ENCODE measurements at regions not wholly inside any gene's neighbourhood (a gene's known extent, or its start where the extent isn't known, plus 50 kb on each side); places are given as distances from the start of the nearest gene placed in this dataset.

GRCh38 chr3:194738254-194739093, 52.8 kb downstream of the FAM43A start:
- FAIRE-seq (no peak), DNase-seq (ENCODE audit: low spot score) (peak; percentile 47)

GRCh38 chr3:194739498-194740284, 54.0 kb downstream of the FAM43A start:
- no peak for FAIRE-seq
- peak; percentile 30 for DNase-seq (ENCODE audit: low spot score)

GRCh38 chr3:194740859-194741491, 55.3 kb downstream of the FAM43A start:
- DNase-seq (ENCODE audit: low spot score), result peak; percentile 95
- FAIRE-seq, result peak; percentile 79

GRCh38 chr3:194741916-194742315, 56.2 kb downstream of the FAM43A start:
- no peak for DNase-seq (ENCODE audit: low spot score)
- FAIRE-seq, result no peak

DNA sequence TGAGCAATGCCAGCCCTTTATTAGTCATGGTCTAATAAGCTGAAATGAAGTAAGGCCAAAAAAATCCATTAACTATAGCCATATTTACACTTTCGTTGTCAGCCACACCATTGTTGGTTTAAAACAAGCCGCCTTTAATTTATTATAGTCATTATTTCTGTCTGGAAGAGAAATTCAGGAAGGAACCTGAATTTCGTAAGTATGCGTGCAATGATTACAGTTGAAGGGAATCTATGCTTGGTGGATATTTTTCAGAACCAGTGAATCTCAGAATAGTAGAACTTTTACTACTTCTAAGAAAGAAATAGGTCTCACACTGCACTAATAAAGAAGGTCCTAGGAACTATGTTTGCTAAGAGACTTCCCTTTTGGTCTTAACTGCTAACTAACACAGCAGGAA, 59.1 kb downstream of the FAM43A start:
- DNase-seq (ENCODE audit: low spot score), result no peak
- FAIRE-seq, result no peak

DNA sequence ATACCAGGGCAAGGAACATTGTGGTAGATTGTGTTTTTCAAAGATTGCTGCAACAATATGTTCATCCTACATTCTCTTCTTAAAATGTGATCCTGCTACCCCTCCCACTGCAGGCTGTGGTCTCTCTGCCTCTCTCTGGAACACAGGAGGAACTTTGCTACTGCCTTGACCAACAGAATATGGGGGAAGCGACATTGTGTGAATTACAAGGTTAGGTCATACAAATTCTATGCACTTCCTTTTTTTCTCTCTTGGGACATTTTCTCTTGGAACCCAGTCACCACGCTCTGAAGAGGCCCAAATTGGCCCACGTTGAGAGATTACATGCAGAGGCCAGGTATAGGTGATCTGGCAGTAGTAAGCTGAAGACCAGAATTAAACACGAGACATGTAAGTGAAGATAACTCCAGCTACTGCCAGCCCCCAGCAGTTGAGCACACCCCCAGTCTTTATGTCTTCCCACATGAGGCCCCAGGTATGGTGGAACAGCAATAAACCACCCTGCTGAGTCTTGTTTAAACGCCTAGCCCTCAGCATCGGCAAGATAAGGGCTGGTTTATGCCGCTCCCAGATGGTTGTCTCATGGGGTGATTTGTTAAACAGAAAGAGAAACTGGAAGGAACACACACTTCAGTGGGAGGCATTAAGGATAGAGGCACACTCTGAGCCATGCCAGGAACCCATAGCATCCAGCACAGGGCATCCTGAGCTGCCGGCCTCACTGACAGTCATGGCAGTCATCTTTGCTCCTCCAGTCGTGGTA, 59.9 kb downstream of the FAM43A start:
- DNase-seq (ENCODE audit: low spot score), result no peak

GRCh38 chr3:194748225-194748624, 62.5 kb downstream of the FAM43A start:
- no peak for DNase-seq (ENCODE audit: low spot score)
- FAIRE-seq, result no peak

More for the DNA sequence above, 59.9 kb downstream of the FAM43A start:
- FAIRE-seq, result no peak

DNA sequence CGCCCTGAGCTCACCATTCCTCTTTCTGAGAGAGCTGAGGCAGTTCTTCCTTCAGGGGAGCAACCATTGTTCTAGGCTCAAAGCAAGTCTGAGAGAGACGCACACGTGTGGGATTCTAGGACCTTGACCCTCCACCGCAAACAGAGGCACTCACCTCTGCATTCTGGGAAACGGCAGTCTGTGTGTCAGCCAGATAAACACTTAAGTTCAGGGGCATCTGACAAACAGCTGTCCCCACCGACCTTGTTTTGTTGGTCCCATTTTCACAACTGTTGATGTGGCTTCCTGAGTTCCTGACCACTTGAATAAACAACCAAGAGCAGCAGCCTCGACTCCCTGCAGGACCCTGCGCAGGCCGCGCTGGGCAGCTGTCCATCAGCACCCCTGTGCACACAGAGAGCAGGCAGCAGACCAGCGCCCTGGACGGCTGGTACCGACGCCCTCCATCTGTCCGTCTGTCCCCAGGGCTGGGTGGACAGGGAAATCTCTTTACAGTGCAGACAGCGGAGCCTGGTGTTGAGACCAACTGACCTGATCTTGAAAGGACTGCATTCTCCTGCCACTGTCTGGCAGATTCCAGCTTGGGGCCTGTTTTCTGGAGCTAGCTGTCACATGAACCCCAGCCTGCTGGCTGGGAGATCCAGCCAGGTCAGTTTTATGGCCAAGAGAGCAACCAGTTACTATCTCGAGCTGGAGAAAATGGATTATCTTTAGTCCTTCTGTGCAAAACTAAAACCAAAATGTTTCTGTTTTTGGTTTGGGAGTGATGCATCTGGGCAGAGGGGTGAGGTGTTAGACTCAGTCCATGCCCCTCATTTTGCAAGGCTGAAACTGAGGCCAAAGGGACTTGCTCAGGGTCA, 64.2 kb downstream of the FAM43A start:
- FAIRE-seq (no peak), DNase-seq (ENCODE audit: low spot score) (no peak)

DNA sequence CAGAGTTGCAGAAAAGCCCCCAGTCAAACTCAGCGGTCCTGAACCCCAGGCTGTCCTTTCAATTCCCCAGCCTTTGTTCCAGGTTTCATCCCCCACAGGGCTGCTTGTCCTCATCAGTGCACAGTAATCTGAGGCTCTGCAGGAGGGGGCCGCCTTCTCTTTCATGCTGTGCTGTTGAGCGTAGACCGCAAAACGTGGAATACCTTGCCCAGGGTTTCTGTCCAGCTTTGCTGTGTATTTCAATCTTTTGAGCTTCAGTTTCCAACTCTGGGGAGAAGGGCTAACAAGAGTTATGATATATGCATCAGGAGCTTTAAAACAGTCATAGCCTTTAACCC, 64.8 kb downstream of the FAM43A start:
- no peak for FAIRE-seq
- no peak for DNase-seq (ENCODE audit: low spot score)

DNA sequence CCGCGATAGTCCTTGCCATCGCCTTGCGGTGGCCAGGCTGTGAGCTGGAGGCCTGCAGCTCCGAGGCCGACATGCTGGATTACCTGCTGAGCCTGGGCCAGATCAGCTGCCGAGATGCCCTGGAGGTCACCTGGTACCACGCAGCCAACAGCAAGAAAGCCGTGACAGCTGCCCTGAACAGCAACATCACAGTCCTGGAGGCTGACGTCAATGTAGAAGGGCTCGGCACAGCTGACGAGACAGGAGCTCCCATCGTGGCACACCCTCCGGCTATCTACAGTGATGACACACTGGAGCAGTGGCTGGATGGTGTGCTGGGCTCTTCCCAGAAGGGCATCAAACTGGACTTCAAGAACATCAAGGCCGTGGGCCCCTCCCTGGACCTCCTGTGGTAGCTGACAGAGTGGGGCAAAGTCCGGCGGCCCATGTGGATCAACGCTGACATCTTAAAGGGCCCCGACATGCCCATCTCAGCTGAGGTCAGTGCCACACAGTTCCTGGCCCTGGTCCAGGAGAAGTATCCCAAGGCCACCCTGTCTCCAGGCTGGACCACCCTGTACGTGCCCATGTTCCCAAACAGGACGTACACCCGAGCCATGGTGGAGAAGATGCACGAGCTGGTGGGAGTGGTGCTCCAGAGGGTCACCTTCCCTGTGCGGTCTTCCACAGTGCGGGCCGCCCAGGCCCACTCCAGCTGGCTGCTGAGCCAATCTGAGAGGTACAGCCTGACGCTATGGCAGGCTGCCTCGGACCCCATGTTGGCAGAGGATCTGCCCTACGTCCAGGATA, 70.2 kb downstream of the FAM43A start:
- FAIRE-seq, result no peak
- no peak for DNase-seq (ENCODE audit: low spot score)

- DNase-seq (ENCODE audit: low spot score) (no peak), FAIRE-seq (no peak)
Measured at GRCh38 chr3:194756460-194756779, 70.7 kb downstream of the FAM43A start.

GRCh38 chr3:194756791-194757325, 71.2 kb downstream of the FAM43A start:
- FAIRE-seq (no peak), DNase-seq (ENCODE audit: low spot score) (no peak)

GRCh38 chr3:194757647-194758061, 72.0 kb downstream of the FAM43A start:
- FAIRE-seq, result no peak
- DNase-seq (ENCODE audit: low spot score), result no peak

GRCh38 chr3:194758716-194759115, 73.0 kb downstream of the FAM43A start:
- DNase-seq (ENCODE audit: low spot score) (no peak), FAIRE-seq (no peak)

GRCh38 chr3:194760494-194761137, 74.9 kb downstream of the FAM43A start:
- no peak for DNase-seq (ENCODE audit: low spot score)
- FAIRE-seq, result no peak

DNA sequence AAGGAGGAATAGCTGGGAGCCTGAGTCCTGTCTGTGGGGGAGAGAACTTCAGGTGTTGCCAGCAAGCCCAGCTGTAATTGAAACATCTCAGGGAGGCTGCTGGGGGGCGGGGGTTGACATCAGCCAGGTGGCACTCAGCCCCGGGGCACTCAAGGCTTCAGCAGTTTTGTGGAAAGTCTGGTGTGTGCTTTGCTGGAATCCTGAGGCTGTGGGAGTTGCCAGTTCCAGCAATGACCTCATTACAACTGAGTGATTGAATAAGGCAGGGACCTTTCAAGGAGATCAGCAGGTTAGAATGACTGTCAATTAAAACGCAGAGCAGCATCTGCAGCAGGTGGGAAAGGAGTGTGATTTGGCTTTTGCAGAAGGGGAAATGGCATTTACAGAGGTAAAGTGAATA, 75.7 kb downstream of the FAM43A start:
- no peak for DNase-seq (ENCODE audit: low spot score)
- FAIRE-seq, result no peak

- FAIRE-seq (no peak), DNase-seq (ENCODE audit: low spot score) (no peak)
Measured at GRCh38 chr3:194766845-194767244, 81.2 kb downstream of the FAM43A start.

DNA sequence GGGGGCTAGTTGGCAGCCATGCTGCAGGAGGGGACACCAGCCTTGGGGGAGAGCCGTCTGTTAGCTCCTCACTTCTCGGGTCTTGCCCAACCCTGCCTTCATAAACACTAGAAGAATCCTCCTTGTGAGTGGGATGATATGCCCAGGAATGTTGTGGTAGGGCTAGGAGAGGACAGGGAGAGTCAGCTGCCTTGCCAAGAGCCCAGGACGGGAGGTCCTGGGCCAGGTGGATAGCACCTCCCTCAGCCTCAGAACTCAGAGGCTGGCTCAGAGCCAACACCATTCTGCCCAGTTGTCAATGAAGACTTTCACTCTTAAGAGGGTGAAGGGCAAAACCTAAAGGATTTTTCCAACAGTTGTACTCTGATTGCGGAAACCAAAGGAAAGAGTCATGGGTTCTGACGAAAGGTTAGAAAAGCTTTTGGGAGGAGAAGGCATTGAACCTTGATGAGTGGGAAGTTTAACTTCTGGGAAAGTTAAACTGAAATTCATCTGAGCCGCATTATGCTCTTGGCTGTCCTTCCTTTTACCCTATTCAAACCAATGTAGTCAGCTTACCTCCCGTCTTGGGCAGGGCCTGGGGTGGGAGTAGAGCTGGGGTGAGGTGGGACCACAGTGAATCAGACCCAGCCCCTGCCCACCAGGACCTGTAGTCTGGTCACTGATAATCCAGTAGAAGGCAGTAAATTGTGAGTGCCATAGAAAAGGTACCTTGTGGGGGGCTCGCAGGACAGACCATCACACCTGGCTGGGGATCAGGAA, 81.9 kb downstream of the FAM43A start:
- FAIRE-seq, result no peak
- DNase-seq (ENCODE audit: low spot score), result no peak

All from RCC 7860 (cell line).